ENCODE measurements at regions not wholly inside any gene's neighbourhood (a gene's known extent, or its start where the extent isn't known, plus 50 kb on each side); places are given as distances from the start of the nearest gene placed in this dataset.

- no peak for TF ChIP-seq GATA2 (IDR thresholded peaks at IDR 0.05; ENCODE audit: low read depth, low read length)
- TF ChIP-seq GATA3 (IDR thresholded peaks at IDR 0.05; ENCODE audit: low read depth, low read length) = no peak
Observed at GRCh38 chr4:1493540-1494287, 87.5 kb upstream of the NKX1-1 start.

Measured in SH-SY5Y (cell line).